ENCODE measurements at regions not wholly inside any gene's neighbourhood (a gene's known extent, or its start where the extent isn't known, plus 50 kb on each side); places are given as distances from the start of the nearest gene placed in this dataset.

GRCh38 chr2:175457895-175458448 lies 276.5 kb upstream of the ATP5MC3 start:
- DNase-seq (ENCODE audit: low spot score), result no peak
- TF ChIP-seq CTCF (IDR thresholded peaks at IDR 0.05; ENCODE audit: extremely low read depth, missing control alignments), result no peak

GRCh38 chr2:175454953-175455389 lies 273.5 kb upstream of the ATP5MC3 start:
- DNase-seq (ENCODE audit: low spot score), result no peak
- no peak for TF ChIP-seq CTCF (IDR thresholded peaks at IDR 0.05; ENCODE audit: extremely low read depth, missing control alignments)

- no peak for DNase-seq (ENCODE audit: low spot score)
- TF ChIP-seq CTCF (IDR thresholded peaks at IDR 0.05; ENCODE audit: extremely low read depth, missing control alignments), result no peak
Observed at GRCh38 chr2:175450029-175450760, 268.7 kb upstream of the ATP5MC3 start.

GRCh38 chr2:175449616-175450015 lies 268.1 kb upstream of the ATP5MC3 start:
- no peak for TF ChIP-seq CTCF (IDR thresholded peaks at IDR 0.05; ENCODE audit: extremely low read depth, missing control alignments)
- DNase-seq (ENCODE audit: low spot score), result no peak

- TF ChIP-seq CTCF (IDR thresholded peaks at IDR 0.05; ENCODE audit: extremely low read depth, missing control alignments), result no peak
- DNase-seq (ENCODE audit: low spot score), result no peak
Observed at GRCh38 chr2:175446201-175446600, 264.7 kb upstream of the ATP5MC3 start.

- no peak for DNase-seq (ENCODE audit: low spot score)
- TF ChIP-seq CTCF (IDR thresholded peaks at IDR 0.05; ENCODE audit: extremely low read depth, missing control alignments), result no peak
Observed at GRCh38 chr2:175445281-175445680, 263.8 kb upstream of the ATP5MC3 start.

- TF ChIP-seq CTCF (IDR thresholded peaks at IDR 0.05; ENCODE audit: extremely low read depth, missing control alignments), result no peak
- DNase-seq (ENCODE audit: low spot score), result no peak
Observed at GRCh38 chr2:175442441-175442840, 260.9 kb upstream of the ATP5MC3 start.

Measured in GM20000 (cell line).